HL-60/S4 treated with retinoic acid at 250 ng/mL for 4 days and 3 days (cell line): ENCODE measurements at regions not wholly inside any gene's neighbourhood (a gene's known extent, or its start where the extent isn't known, plus 50 kb on each side); places are given as distances from the start of the nearest gene placed in this dataset.

ENCODE experiments used
- in situ Hi-C: fragments of 300-500 bp; cut with MboI; formaldehyde crosslinking; loops from 2 replicates; pipeline ENCODE4 v1.7.0; 2022; ENCODE audit warnings: low sequenced_read_pairs

DNA sequence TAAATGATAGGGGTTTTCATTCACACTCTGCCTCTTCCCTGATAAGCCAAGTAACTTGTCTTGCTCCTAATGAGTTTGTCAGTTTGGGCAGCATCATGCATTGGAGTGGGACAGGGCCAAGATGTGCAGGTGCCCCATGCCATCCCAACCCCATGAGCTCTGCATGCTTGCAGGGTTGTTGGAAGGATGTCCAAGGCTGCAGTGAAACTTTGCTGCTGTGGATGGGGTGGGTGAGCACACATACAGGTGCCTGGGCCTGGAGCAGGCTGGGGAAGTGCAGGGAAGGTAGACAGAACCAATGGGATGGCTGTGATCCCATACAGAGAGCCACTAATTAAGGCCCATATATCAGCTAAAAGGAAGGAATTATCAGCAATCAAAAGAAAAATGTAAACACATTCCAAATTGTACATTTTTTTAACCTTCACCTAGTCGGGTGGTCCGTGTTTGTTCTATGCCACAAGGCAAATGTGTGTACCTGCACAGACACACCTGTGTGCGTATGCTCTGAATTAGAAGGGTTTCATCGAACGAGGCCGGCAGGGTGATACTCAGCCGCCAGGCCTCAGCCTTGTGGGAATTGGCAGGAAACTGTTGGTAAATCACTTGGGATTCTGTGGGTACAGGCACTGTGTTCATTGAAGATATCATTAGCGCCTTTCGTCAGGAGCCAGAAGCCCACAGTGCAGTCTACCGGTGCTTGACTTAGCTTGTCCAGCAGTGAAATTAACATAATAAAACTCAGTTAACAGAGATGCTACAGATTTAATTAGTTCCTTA, 342.9 kb downstream of the MYCN start:
- in situ Hi-C loops, result no loop called here

GRCh38 chr2:16282511-16282910, 342.2 kb downstream of the MYCN start:
- in situ Hi-C loops, result no loop called here

- in situ Hi-C loops, result no loop called here
These were observed 341.3 kb downstream of the MYCN start for GRCh38 chr2:16281451-16282335.

GRCh38 chr2:16280081-16280480, 339.7 kb downstream of the MYCN start:
- in situ Hi-C loops, result no loop called here

- in situ Hi-C loops, result no loop called here
These were observed 339.3 kb downstream of the MYCN start for GRCh38 chr2:16279641-16280040.

DNA sequence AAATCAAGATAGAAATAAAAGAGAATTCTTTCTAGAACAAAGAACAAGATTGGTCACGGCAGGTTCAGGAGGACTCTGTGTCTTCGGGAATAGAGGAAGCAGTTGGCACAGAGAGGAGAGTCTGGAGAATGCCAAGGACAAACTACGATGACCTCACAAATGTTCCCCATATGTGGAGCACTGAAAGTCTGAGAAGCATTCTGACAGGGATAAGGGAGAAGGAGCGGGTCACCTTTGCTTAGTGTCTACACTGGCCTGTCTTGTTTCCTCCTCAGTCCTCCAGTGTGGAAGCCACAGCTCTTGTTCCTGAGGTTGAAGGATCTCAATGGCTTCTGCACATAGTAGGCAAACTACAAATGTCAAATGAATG, 338.8 kb downstream of the MYCN start:
- in situ Hi-C loops, result no loop called here

GRCh38 chr2:16278421-16279200, 338.3 kb downstream of the MYCN start:
- in situ Hi-C loops, result no loop called here

GRCh38 chr2:16277117-16277516, 336.8 kb downstream of the MYCN start:
- in situ Hi-C loops, result no loop called here

DNA sequence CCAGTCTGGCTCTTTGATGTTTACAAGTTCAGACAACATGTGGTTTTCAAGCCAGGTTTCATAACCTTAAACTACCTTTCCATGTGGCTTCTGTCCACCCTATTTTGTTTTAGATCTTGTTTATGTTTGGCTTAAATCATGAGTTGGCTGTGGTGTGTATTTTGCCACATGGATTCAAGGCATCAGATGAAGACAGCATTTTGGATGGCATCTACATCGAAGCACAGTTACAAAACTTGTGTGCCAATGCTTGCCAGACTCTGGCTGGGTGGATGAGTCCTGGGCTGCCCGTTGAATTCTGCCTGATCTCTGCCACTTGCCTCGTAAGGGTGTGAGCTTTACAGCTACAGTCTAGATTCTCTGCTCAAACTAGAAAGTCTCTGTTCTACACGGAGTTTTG, 335.3 kb downstream of the MYCN start:
- in situ Hi-C loops, result no loop called here

- in situ Hi-C loops, result no loop called here
These were observed 334.8 kb downstream of the MYCN start for GRCh38 chr2:16275131-16275530.

GRCh38 chr2:16273111-16273510, 332.8 kb downstream of the MYCN start:
- in situ Hi-C loops, result no loop called here

DNA sequence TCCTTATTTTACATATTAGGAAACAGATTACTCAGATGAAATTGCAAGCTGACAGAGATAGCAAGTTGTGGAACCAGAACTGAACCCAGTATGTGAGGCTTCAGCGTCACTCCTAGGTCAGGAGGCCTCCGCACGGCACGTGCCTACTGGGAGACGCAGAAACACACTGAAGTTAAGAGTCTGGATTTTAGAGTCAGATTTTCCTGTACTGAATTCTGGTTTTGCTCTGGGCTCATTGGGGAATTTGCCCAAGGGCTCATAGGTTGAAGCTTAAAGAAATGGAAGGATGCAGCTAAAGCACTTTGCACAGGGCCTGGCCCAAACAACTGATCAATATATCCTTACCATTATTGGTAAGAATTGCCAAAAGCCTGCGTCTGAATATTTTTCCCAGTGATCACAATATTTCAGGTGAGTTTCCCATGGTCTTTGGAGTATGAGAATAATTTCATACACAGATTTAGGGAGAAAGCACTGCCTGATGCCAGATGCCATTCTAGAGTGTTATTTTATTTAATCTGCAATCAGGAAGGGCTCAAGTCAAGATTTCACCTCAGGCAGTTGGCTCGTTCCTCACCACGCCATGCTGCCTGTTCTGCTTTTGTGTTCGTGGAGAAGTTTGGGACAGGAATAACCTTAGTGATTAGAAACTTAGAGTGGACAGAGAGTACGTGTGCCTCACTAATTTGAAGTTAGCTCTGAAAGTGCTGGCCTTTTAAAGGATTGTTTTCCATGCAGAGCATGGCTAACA, 331.9 kb downstream of the MYCN start:
- in situ Hi-C loops, result no loop called here

DNA sequence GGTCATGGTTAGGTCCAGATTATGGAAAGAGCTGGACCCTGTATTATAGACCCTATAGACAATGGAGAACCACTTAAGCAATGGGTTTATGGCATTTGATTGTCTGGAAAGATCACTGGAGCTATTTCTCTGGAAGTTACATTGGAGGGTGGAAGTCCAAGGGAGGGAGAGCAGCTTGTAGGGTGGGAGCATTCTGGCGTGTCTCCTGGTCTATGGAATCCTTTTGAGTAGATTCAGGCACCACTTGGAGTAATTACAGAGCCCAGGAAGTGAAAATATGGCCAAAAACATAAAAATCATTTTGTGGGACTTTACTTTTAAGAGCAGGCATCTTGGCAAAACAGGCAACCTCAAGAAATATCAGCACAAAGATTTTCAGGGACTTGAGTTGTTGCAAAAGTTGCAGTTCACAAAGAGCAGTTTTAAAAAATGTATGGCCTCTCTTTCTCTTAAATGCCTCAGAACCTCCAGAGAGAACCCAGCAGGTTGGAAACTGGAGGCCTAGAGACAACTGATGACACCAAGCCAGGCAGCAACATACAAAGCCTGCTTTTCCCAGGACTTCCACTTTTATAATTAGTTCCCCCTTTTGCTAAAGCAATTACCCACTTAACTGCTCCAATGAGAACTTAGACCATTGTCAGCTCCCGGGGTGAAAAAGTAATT, 331.0 kb downstream of the MYCN start:
- in situ Hi-C loops, result no loop called here

- in situ Hi-C loops, result no loop called here
These were observed 330.1 kb downstream of the MYCN start for GRCh38 chr2:16270441-16270840.

DNA sequence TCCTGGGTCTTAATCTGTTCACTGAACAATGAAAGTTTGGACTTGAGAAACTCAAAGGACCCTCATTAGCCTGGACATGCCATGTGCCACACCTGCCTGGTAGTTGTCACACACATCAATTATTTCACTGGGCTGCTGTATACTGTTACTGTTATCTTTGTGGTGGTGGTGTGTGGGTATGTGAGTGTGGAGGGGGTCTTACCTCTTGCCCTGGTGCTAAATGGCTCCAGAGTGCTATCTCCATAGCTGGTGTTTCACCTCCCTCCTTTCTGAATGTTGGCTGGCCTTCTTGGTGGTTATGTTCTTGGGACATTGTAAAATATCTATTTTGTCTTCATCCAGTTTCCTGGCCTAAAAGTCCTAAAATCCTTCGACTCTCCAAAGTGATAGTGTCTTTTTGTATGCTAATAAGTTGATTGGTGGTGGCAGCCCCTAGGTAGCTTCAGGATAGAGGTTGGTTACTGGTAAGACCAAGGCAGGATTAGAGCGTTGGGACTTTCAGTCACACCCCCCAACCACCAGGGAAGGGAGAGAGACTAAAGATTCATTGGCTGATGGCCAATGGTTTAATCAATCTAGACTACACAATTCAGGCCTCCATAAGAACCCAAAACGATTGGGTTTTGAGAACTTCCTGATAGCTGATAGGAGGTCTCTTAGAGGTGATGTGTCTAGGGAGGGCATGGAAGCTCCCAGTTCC, 328.1 kb downstream of the MYCN start:
- in situ Hi-C loops, result no loop called here

DNA sequence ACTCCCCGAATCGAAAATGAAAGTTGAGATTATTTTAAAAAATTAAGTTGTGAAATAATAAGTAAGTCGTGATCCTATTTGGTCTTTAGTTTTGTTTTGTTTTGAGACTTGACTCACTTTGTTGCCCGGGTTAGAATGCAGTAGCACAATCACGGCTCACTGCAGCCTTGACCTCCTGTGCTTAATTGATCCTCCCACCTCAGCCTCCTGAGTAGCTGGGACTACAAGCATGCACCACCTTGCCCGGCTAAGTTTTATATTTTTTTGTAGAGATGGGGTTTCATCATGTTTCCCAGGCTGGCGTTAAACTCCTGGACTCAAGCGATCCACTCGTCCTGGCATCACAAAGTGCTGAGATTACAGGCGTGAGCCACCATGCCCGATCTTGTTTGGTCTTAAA, 326.2 kb downstream of the MYCN start:
- in situ Hi-C loops, result no loop called here

GRCh38 chr2:16264931-16265540, 324.7 kb downstream of the MYCN start:
- in situ Hi-C loops, result no loop called here

- in situ Hi-C loops, result no loop called here
These were observed 324.1 kb downstream of the MYCN start for GRCh38 chr2:16264491-16264890.

- in situ Hi-C loops, result no loop called here
These were observed 323.0 kb downstream of the MYCN start for GRCh38 chr2:16263241-16263890.
